Mesenchymal stem cell (in vitro differentiated cells and primary cell): ENCODE measurements at regions not wholly inside any gene's neighbourhood (a gene's known extent, or its start where the extent isn't known, plus 50 kb on each side); places are given as distances from the start of the nearest gene placed in this dataset.

ENCODE experiments used
- DNase-seq: peaks from one replicate; pipeline ENCODE4 v3.0.0-alpha.2; 2013
- H2AFZ ChIP-seq: one replicate; pipeline ENCODE4 v1.6.1; 2013; ENCODE audit warnings: low read depth, mild to moderate bottlenecking, control low read depth, inconsistent platforms, low read length, moderate library complexity
- H2AK5ac ChIP-seq: 2 replicates; pipeline ENCODE4 v1.6.1; 2013; ENCODE audit warnings: low read length, moderate library complexity, mild to moderate bottlenecking, inconsistent platforms; ENCODE audit not compliant: severe bottlenecking
- H2BK120ac ChIP-seq: one replicate; pipeline ENCODE4 v1.6.1; 2013; ENCODE audit warnings: low read depth, mild to moderate bottlenecking, inconsistent platforms, low read length, moderate library complexity
- H2BK12ac ChIP-seq, 2 experiments: one replicate each; pipeline ENCODE4 v1.6.1; 2013; ENCODE audit warnings: inconsistent platforms in 2 of 2, low read length in 2 of 2, mild to moderate bottlenecking in 2 of 2, moderate library complexity in 2 of 2, control low read depth in 1 of 2
- H2BK15ac ChIP-seq: one replicate; pipeline ENCODE4 v1.6.1; 2013; ENCODE audit warnings: mild to moderate bottlenecking, low read depth, inconsistent platforms; ENCODE audit not compliant: poor library complexity, severe bottlenecking
- H2BK5ac ChIP-seq: 2 replicates; pipeline ENCODE4 v1.6.1; 2013; ENCODE audit warnings: low read depth, mild to moderate bottlenecking, low read length, control low read depth, inconsistent platforms; ENCODE audit not compliant: poor library complexity, severe bottlenecking
- H3K14ac ChIP-seq, 2 experiments: one replicate each; pipeline ENCODE4 v1.6.1; 2013; ENCODE audit warnings: inconsistent platforms in 2 of 2, low read length in 2 of 2, control low read depth in 1 of 2, mild to moderate bottlenecking in 1 of 2, moderate library complexity in 1 of 2
- H3K18ac ChIP-seq, 2 experiments: one replicate each; pipeline ENCODE4 v1.6.1; 2013; ENCODE audit warnings: inconsistent platforms in 2 of 2, low read length in 2 of 2, control low read depth in 1 of 2, low read depth in 1 of 2, mild to moderate bottlenecking in 1 of 2
- H3K23ac ChIP-seq, 2 experiments: one replicate each; pipeline ENCODE4 v1.6.1; 2013; ENCODE audit warnings: inconsistent platforms in 2 of 2, low read length in 2 of 2, mild to moderate bottlenecking in 2 of 2, moderate library complexity in 2 of 2, control low read depth in 1 of 2
- H3K27ac ChIP-seq: 2 replicates; pipeline ENCODE4 v1.5.1; 2013; ENCODE audit warnings: mild to moderate bottlenecking, moderate library complexity, low read length, control low read depth, inconsistent platforms; ENCODE audit not compliant: poor library complexity, severe bottlenecking
- H3K27me3 ChIP-seq, 2 experiments: 2 replicates each; pipeline versions ENCODE4 v1.6.1 to v1.7.0; 2013; ENCODE audit warnings: low read length in 2 of 2, mild to moderate bottlenecking in 2 of 2, moderate library complexity in 2 of 2, control low read depth in 1 of 2, inconsistent platforms in 1 of 2; ENCODE audit not compliant: control insufficient read depth in 1 of 2, insufficient read depth in 1 of 2
- H3K36me3 ChIP-seq, 2 experiments: 2 replicates each; pipeline versions ENCODE4 v1.6.1 to v1.7.0; 2013; ENCODE audit warnings: low read length in 2 of 2, control low read depth in 1 of 2, inconsistent platforms in 1 of 2, low read depth in 1 of 2, mild to moderate bottlenecking in 1 of 2; ENCODE audit not compliant: insufficient read depth in 2 of 2, control insufficient read depth in 1 of 2
- H3K4ac ChIP-seq, 2 experiments: one replicate each; pipeline ENCODE4 v1.6.1; 2013; ENCODE audit warnings: inconsistent platforms in 2 of 2, low read length in 2 of 2, mild to moderate bottlenecking in 2 of 2, moderate library complexity in 2 of 2, control low read depth in 1 of 2, low read depth in 1 of 2
- H3K4me1 ChIP-seq: 2 replicates; pipeline ENCODE4 v1.6.1; 2013; ENCODE audit warnings: low read depth, low read length, control low read depth; ENCODE audit not compliant: control insufficient read depth, insufficient read depth
- H3K4me2 ChIP-seq: 2 replicates; pipeline ENCODE4 v1.6.1; 2013; ENCODE audit warnings: low read length, mild to moderate bottlenecking, inconsistent platforms; ENCODE audit not compliant: poor library complexity, severe bottlenecking
- H3K4me3 ChIP-seq, 2 experiments: 2 replicates each; pipeline versions ENCODE4 v1.5.1 to v1.7.0; 2013; ENCODE audit warnings: low read length in 2 of 2, mild to moderate bottlenecking in 2 of 2, control low read depth in 1 of 2, low read depth in 1 of 2; ENCODE audit not compliant: insufficient read depth in 1 of 2
- H3K79me1 ChIP-seq: replicated peaks from 2 replicates; pipeline ENCODE4 v1.6.1; 2013; ENCODE audit warnings: mild to moderate bottlenecking, control low read depth, low read length, inconsistent platforms; ENCODE audit not compliant: poor library complexity, severe bottlenecking
- H3K9ac ChIP-seq: 2 replicates; pipeline ENCODE4 v1.7.0; 2013; ENCODE audit warnings: mild to moderate bottlenecking, low read length, moderate library complexity
- H3K9me3 ChIP-seq: 2 replicates; pipeline ENCODE4 v1.7.0; 2013; ENCODE audit warnings: mild to moderate bottlenecking, low read length; ENCODE audit not compliant: control insufficient read depth
- H4K8ac ChIP-seq: one replicate; pipeline ENCODE4 v1.6.1; 2013; ENCODE audit warnings: inconsistent platforms, mild to moderate bottlenecking, low read length, moderate library complexity
- H4K91ac ChIP-seq: one replicate; pipeline ENCODE4 v1.6.1; 2013; ENCODE audit warnings: mild to moderate bottlenecking, low read length, inconsistent platforms
- WGBS: methylation state at CpG from one replicate; pipeline ENCODE4 v1.1.7; 2013; ENCODE audit warnings: mixed read lengths; 5-methylcytosine and 5-hydroxymethylcytosine counted together

DNA sequence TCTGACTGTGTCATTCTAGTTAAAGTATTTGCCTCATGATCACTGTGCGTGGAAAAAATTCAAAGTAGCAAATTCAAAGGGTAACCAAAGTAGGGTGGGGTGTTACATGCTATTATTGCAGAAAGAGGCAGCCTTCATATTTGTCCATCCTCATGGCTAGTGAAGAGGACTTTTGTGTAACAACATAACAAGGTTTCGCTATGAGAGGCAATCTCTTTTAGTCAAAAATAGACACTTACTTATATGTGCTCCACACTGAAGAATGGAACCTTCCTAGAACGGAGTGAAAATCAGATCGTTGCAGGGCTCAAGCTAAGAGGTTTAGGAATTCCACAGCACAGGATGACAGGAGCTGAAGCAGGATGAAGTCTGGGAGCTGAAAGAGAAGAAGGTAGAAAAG is 345.1 kb upstream of the CBLB start:
- Histone ChIP-seq H3K36me3 (no peaks in the 10 kb centered on the region), H3K9me3 (no peaks in the 10 kb centered on the region), H3K14ac (no peak overlapping the region), H3K27ac (no peak overlapping the region), H3K4me3 (no peak overlapping the region), H2BK15ac (no peak overlapping the region), H2AK5ac (no peak overlapping the region), H3K27me3 (no peaks in the 10 kb centered on the region), H3K4ac (no peak overlapping the region), H2BK5ac (no peak overlapping the region), H3K4me1 (no peaks in the 10 kb centered on the region), H2BK12ac (no peak overlapping the region), H3K79me1 (no peaks in the 10 kb centered on the region), H2BK120ac (no peak overlapping the region), H3K4me2 (no peak overlapping the region), H3K9ac (no peak overlapping the region), H2AFZ (no peak overlapping the region), H4K91ac (no peak overlapping the region), H4K8ac (no peak overlapping the region), H3K18ac (no peak overlapping the region), H3K23ac (no peak overlapping the region)
- DNase-seq = no peak
- WGBS = 97% methylated on average over 4 of the region's 4 CpGs

DNA sequence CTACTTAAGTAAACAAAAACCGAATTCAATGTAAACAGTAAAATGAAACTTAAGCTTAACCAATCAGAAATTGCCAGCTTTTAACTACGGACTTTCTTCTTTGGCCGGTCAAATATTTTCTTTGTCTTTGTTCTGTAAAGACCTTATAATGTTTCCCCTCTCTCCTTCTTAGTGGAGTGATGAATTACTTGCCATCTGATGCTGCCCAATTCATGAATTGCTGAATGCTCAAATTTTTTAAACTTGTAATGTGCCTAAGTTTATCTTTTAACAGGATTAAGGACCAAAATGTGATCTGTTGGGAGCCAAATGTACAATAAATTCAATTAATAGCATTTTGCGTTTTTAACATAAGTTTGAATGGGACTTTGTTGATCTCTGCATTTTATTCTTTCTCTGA is 345.8 kb upstream of the CBLB start:
- Histone ChIP-seq H4K91ac (no peak overlapping the region), H3K4me2 (no peak overlapping the region), H3K36me3 (no peaks in the 10 kb centered on the region), H2AFZ (no peak overlapping the region), H4K8ac (no peak overlapping the region), H2BK12ac (no peak overlapping the region), H3K4ac (no peak overlapping the region), H3K27ac (no peak overlapping the region), H3K9ac (no peak overlapping the region), H3K9me3 (no peaks in the 10 kb centered on the region), H3K79me1 (no peaks in the 10 kb centered on the region), H2BK5ac (no peak overlapping the region), H3K23ac (no peak overlapping the region), H3K4me1 (no peaks in the 10 kb centered on the region), H2BK15ac (no peak overlapping the region), H3K18ac (no peak overlapping the region), H2AK5ac (no peak overlapping the region), H3K4me3 (no peak overlapping the region), H2BK120ac (no peak overlapping the region), H3K27me3 (no peaks in the 10 kb centered on the region), H3K14ac (no peak overlapping the region)
- no peak for DNase-seq
- WGBS = 93% methylated on average over 2 of the region's 4 CpGs

GRCh38 chr3:106215047-106215446 is 346.2 kb upstream of the CBLB start:
- no peak overlapping the region for H3K9ac ChIP-seq
- no peak overlapping the region for H3K4ac ChIP-seq
- peak; percentile 18 for DNase-seq
- H3K4me2 ChIP-seq = no peak overlapping the region
- no peaks in the 10 kb centered on the region for H3K9me3 ChIP-seq
- no peak overlapping the region for H2BK15ac ChIP-seq
- H3K27ac ChIP-seq = no peak overlapping the region
- no peak overlapping the region for H3K23ac ChIP-seq
- H3K4me1 ChIP-seq = no peaks in the 10 kb centered on the region
- no peaks in the 10 kb centered on the region for H3K79me1 ChIP-seq
- no peak overlapping the region for H2BK120ac ChIP-seq
- H2AK5ac ChIP-seq = no peak overlapping the region
- H3K36me3 ChIP-seq = no peaks in the 10 kb centered on the region
- H3K4me3 ChIP-seq = no peak overlapping the region
- 80% methylated on average over 1 of the region's 1 CpG for WGBS
- no peak overlapping the region for H4K91ac ChIP-seq
- H2BK12ac ChIP-seq = no peak overlapping the region
- no peaks in the 10 kb centered on the region for H3K27me3 ChIP-seq
- no peak overlapping the region for H3K18ac ChIP-seq
- no peak overlapping the region for H4K8ac ChIP-seq
- no peak overlapping the region for H3K14ac ChIP-seq
- no peak overlapping the region for H2AFZ ChIP-seq
- no peak overlapping the region for H2BK5ac ChIP-seq

DNA sequence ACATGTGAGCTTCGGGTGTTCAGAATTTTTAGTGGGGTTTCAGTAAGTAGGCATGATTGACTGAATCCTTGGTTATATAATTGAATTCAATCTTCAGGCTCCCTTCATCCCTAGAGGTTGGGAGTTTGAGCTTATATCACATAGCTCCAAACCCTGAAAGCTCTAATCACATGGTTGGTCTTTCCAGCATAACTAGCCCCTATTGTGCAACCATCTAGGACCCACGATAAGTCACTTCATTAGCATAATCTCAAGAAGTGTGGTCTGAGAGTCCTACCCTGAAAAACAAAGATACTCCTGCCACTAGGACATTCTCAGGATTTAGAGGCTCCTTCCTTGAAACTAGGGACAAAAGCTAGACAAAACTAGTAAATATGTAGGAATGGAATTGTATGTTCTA is 348.9 kb upstream of the CBLB start:
- Histone ChIP-seq H3K9me3 (no peaks in the 10 kb centered on the region), H2AFZ (no peak overlapping the region), H2BK5ac (no peak overlapping the region), H3K4me2 (no peak overlapping the region), H2BK12ac (no peak overlapping the region), H3K4ac (no peak overlapping the region), H3K4me1 (no peaks in the 10 kb centered on the region), H2AK5ac (no peak overlapping the region), H4K91ac (no peak overlapping the region), H3K27ac (no peak overlapping the region), H3K14ac (no peak overlapping the region), H3K23ac (no peak overlapping the region), H2BK15ac (no peak overlapping the region), H3K9ac (no peak overlapping the region), H3K27me3 (no peaks in the 10 kb centered on the region), H3K18ac (no peak overlapping the region), H2BK120ac (no peak overlapping the region), H3K79me1 (no peaks in the 10 kb centered on the region), H4K8ac (no peak overlapping the region), H3K4me3 (no peak overlapping the region), H3K36me3 (no peaks in the 10 kb centered on the region)
- WGBS = 94% methylated on average over 2 of the region's 2 CpGs
- no peak for DNase-seq
